Karpas-422 (cell line): ENCODE measurements at regions not wholly inside any gene's neighbourhood (a gene's known extent, or its start where the extent isn't known, plus 50 kb on each side); places are given as distances from the start of the nearest gene placed in this dataset.

Experiments used
- DNase-seq: peaks from one replicate; pipeline ENCODE4 v3.0.0-alpha.2; 2015
- H2AFZ ChIP-seq: fragments of 200-600 bp; sonication (generic); 2 replicates; pipeline ENCODE4 v1.6.1; 2014; ENCODE audit warnings: antibody characterized with exemption, low read length, mixed read lengths
- H3K27ac ChIP-seq: fragments of 200-600 bp; sonication (generic); 2 replicates; pipeline ENCODE4 v1.5.1; 2014; ENCODE audit warnings: mild to moderate bottlenecking, low read length, moderate library complexity
- H3K27me3 ChIP-seq: fragments of 200-600 bp; sonication (generic); 2 replicates; pipeline ENCODE4 v1.6.1; 2014; ENCODE audit warnings: low read length, mixed read lengths
- H3K36me3 ChIP-seq: fragments of 200-600 bp; sonication (generic); 2 replicates; pipeline ENCODE4 v1.6.1; 2014; ENCODE audit warnings: low read length, mixed read lengths; ENCODE audit not compliant: insufficient read depth
- H3K4me1 ChIP-seq: fragments of 200-600 bp; sonication (generic); 2 replicates; pipeline ENCODE4 v1.6.1; 2014; ENCODE audit warnings: mild to moderate bottlenecking, low read length, mixed read lengths
- H3K4me2 ChIP-seq: fragments of 200-600 bp; sonication (generic); 2 replicates; pipeline ENCODE4 v1.6.1; 2014; ENCODE audit warnings: low read length, low read depth, mild to moderate bottlenecking; ENCODE audit not compliant: poor library complexity, severe bottlenecking
- H3K4me3 ChIP-seq: fragments of 200-600 bp; sonication (generic); 2 replicates; pipeline ENCODE4 v1.5.1; 2014; ENCODE audit warnings: mild to moderate bottlenecking, antibody characterized with exemption, low read length, mixed read lengths
- H3K79me2 ChIP-seq: fragments of 200-600 bp; sonication (generic); 2 replicates; pipeline ENCODE4 v1.6.1; 2014; ENCODE audit warnings: mild to moderate bottlenecking, low read length, mixed read lengths
- H3K9ac ChIP-seq: fragments of 200-600 bp; sonication (generic); 2 replicates; pipeline ENCODE4 v1.6.0; 2014; ENCODE audit warnings: low read length
- H3K9me2 ChIP-seq: fragments of 200-600 bp; sonication (generic), shearing (Covaris generic); replicated peaks from 2 replicates; pipeline ENCODE4 v1.6.0; 2014; ENCODE audit warnings: mild to moderate bottlenecking, low read length, moderate library complexity; ENCODE audit not compliant: insufficient read depth
- H3K9me3 ChIP-seq: fragments of 300-700, 200-600 bp; sonication (generic); 2 replicates; pipeline ENCODE4 v1.6.1; 2014; ENCODE audit warnings: low read length, mixed read lengths
- H4K20me1 ChIP-seq: fragments of 200-600 bp; sonication (generic); 2 replicates; pipeline ENCODE4 v1.6.1; 2014; ENCODE audit warnings: mild to moderate bottlenecking, antibody characterized with exemption, low read length, low read depth; ENCODE audit not compliant: insufficient read depth

DNA sequence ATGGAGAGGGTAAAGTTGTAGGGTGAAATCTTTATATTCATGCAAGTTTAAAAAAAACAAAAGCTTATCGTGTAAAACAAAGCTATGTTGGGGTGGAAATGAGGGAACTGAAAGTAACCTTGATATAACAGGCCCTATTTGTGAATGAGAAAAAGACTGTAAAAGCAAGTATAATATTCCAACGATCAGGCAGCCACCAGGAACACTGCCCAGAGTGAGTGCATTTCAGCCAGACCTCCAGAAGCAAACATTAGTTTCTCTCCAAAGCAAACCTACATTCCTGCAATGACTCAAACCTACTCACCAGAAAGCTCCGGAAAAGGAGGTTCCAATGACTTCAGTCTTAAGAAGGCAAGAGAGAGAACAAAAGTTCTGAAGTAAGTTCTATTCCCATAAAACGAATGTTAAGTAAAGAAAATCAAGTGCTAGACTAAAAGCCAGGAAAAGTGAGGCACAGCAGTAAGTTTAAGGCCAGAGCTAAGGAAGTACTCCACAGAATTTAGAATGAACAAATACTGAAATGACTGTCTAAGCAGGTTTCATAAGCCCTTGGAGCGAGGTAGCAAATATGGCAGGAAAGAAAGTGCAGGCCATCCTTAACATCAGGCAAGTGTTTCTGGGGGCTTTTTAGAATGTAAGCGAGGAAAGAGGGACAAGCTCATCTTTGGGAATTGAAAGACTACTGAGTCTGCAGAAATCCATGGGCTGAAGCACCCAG lies 493.1 kb downstream of the XPNPEP1 start:
- no peaks in the 10 kb centered on the region for H3K4me1 ChIP-seq
- H2AFZ ChIP-seq: no peak overlapping the region
- no peaks in the 10 kb centered on the region for H3K9me2 ChIP-seq
- H3K9me3 ChIP-seq: no peaks in the 10 kb centered on the region
- H3K79me2 ChIP-seq: no peaks in the 10 kb centered on the region
- H3K27ac ChIP-seq: no peak overlapping the region
- no peaks in the 10 kb centered on the region for H4K20me1 ChIP-seq
- no peak for DNase-seq
- H3K4me3 ChIP-seq: no peak overlapping the region
- no peak overlapping the region for H3K9ac ChIP-seq
- H3K4me2 ChIP-seq: no peak overlapping the region
- no peaks in the 10 kb centered on the region for H3K27me3 ChIP-seq
- no peaks in the 10 kb centered on the region for H3K36me3 ChIP-seq

- Histone ChIP-seq H3K4me1 (no peaks in the 10 kb centered on the region), H3K27ac (no peak overlapping the region), H2AFZ (no peak overlapping the region), H3K27me3 (no peaks in the 10 kb centered on the region), H3K4me2 (no peak overlapping the region), H4K20me1 (no peaks in the 10 kb centered on the region), H3K36me3 (no peaks in the 10 kb centered on the region), H3K9ac (no peak overlapping the region), H3K79me2 (no peaks in the 10 kb centered on the region), H3K9me2 (no peaks in the 10 kb centered on the region), H3K9me3 (no peaks in the 10 kb centered on the region), H3K4me3 (no peak overlapping the region)
- no peak for DNase-seq
These were observed 494.4 kb downstream of the XPNPEP1 start for GRCh38 chr10:109428775-109429491.

GRCh38 chr10:109427411-109427810 lies 495.9 kb downstream of the XPNPEP1 start:
- Histone ChIP-seq H3K36me3 (no peaks in the 10 kb centered on the region), H3K9ac (no peak overlapping the region), H3K27ac (no peak overlapping the region), H3K4me3 (no peak overlapping the region), H3K4me2 (no peak overlapping the region), H2AFZ (no peak overlapping the region), H3K9me3 (no peaks in the 10 kb centered on the region), H4K20me1 (no peaks in the 10 kb centered on the region), H3K4me1 (no peaks in the 10 kb centered on the region), H3K9me2 (no peaks in the 10 kb centered on the region), H3K79me2 (no peaks in the 10 kb centered on the region), H3K27me3 (no peaks in the 10 kb centered on the region)
- DNase-seq: no peak

- Histone ChIP-seq H3K4me2 (no peak overlapping the region), H3K27me3 (no peaks in the 10 kb centered on the region), H3K79me2 (no peaks in the 10 kb centered on the region), H3K36me3 (no peaks in the 10 kb centered on the region), H3K9me2 (no peaks in the 10 kb centered on the region), H4K20me1 (no peaks in the 10 kb centered on the region), H3K27ac (no peak overlapping the region), H3K4me1 (no peaks in the 10 kb centered on the region), H2AFZ (no peak overlapping the region), H3K9ac (no peak overlapping the region), H3K9me3 (no peaks in the 10 kb centered on the region), H3K4me3 (no peak overlapping the region)
- no peak for DNase-seq
These were observed 496.3 kb downstream of the XPNPEP1 start for GRCh38 chr10:109426987-109427386.

- Histone ChIP-seq H3K36me3 (no peaks in the 10 kb centered on the region), H3K4me1 (no peaks in the 10 kb centered on the region), H2AFZ (no peak overlapping the region), H3K4me3 (no peak overlapping the region), H3K9ac (no peak overlapping the region), H3K27me3 (no peaks in the 10 kb centered on the region), H3K27ac (no peak overlapping the region), H4K20me1 (no peaks in the 10 kb centered on the region), H3K9me2 (0 out of 2 replicates have a peak, but pooled peaks cover 3% of the 10 kb centered on the region), H3K79me2 (no peaks in the 10 kb centered on the region), H3K9me3 (no peaks in the 10 kb centered on the region), H3K4me2 (no peak overlapping the region)
- DNase-seq: no peak
These were observed 504.5 kb downstream of the XPNPEP1 start for GRCh38 chr10:109418795-109419194.

GRCh38 chr10:109417803-109418202 lies 505.5 kb downstream of the XPNPEP1 start:
- H3K9me3 ChIP-seq: no peaks in the 10 kb centered on the region
- H3K9me2 ChIP-seq: 0 out of 2 replicates have a peak, but pooled peaks cover 3% of the 10 kb centered on the region
- no peak overlapping the region for H3K4me3 ChIP-seq
- no peaks in the 10 kb centered on the region for H3K36me3 ChIP-seq
- no peaks in the 10 kb centered on the region for H4K20me1 ChIP-seq
- H3K27me3 ChIP-seq: no peaks in the 10 kb centered on the region
- H3K79me2 ChIP-seq: no peaks in the 10 kb centered on the region
- no peak for DNase-seq
- H3K4me2 ChIP-seq: no peak overlapping the region
- no peaks in the 10 kb centered on the region for H3K4me1 ChIP-seq
- H3K27ac ChIP-seq: no peak overlapping the region
- no peak overlapping the region for H3K9ac ChIP-seq
- H2AFZ ChIP-seq: no peak overlapping the region

DNA sequence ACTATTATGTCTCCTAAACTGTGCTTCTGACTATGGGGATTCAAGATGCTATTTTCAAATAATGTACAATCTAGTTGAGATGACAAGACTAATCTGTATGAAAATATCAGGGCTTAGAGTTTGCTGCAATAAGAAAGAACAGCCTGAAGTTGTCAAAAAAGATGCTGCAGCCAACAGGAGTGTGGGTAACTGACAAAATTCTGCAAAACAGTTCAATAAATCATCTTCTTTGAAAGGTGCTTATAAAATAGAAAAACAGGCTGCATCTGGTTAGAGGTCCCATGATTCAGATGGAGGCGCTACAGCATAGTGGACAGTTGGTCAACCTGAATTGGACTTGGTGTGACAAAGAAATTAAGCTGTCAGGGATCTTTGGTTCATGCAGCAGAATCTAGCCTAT lies 511.0 kb downstream of the XPNPEP1 start:
- H3K4me3 ChIP-seq: no peak overlapping the region
- no peaks in the 10 kb centered on the region for H3K36me3 ChIP-seq
- no peak overlapping the region for H3K9ac ChIP-seq
- H3K79me2 ChIP-seq: no peaks in the 10 kb centered on the region
- H3K9me3 ChIP-seq: no peaks in the 10 kb centered on the region
- H2AFZ ChIP-seq: no peak overlapping the region
- no peaks in the 10 kb centered on the region for H3K4me1 ChIP-seq
- no peak overlapping the region for H3K4me2 ChIP-seq
- H3K27ac ChIP-seq: no peak overlapping the region
- H3K27me3 ChIP-seq: no peaks in the 10 kb centered on the region
- H4K20me1 ChIP-seq: no peaks in the 10 kb centered on the region
- H3K9me2 ChIP-seq: 0 out of 2 replicates have a peak, but pooled peaks cover 2% of the 10 kb centered on the region
- no peak for DNase-seq

GRCh38 chr10:109411917-109412316 lies 511.4 kb downstream of the XPNPEP1 start:
- H4K20me1 ChIP-seq: no peaks in the 10 kb centered on the region
- no peak overlapping the region for H3K4me3 ChIP-seq
- no peak for DNase-seq
- no peak overlapping the region for H2AFZ ChIP-seq
- no peaks in the 10 kb centered on the region for H3K79me2 ChIP-seq
- H3K27ac ChIP-seq: no peak overlapping the region
- H3K36me3 ChIP-seq: no peaks in the 10 kb centered on the region
- H3K9ac ChIP-seq: no peak overlapping the region
- no peaks in the 10 kb centered on the region for H3K27me3 ChIP-seq
- H3K4me2 ChIP-seq: no peak overlapping the region
- no peaks in the 10 kb centered on the region for H3K9me2 ChIP-seq
- H3K4me1 ChIP-seq: no peaks in the 10 kb centered on the region
- H3K9me3 ChIP-seq: no peaks in the 10 kb centered on the region
